MM.1S (cell line): ENCODE measurements at regions not wholly inside any gene's neighbourhood (a gene's known extent, or its start where the extent isn't known, plus 50 kb on each side); places are given as distances from the start of the nearest gene placed in this dataset.

ENCODE experiments used
- EZH2 ChIP-seq: fragments of 300-600 bp; sonication (generic); optimal IDR thresholded peaks from 2 replicates; pipeline ENCODE3; 2017; ENCODE audit warnings: low read depth, mild to moderate bottlenecking, antibody characterized with exemption, low read length, mixed read lengths
- TF ChIP-seq, protein P1 (sequence below): fragments of 300-600 bp; sonication (generic); IDR thresholded peaks from 2 replicates; pipeline ENCODE4 v1.5.1; 2016; ENCODE audit warnings: antibody characterized with exemption, low read length, mixed read lengths

GRCh38 chr12:14303661-14304155 is 61.8 kb upstream of the ATF7IP start:
- TF ChIP-seq, protein P1, sequence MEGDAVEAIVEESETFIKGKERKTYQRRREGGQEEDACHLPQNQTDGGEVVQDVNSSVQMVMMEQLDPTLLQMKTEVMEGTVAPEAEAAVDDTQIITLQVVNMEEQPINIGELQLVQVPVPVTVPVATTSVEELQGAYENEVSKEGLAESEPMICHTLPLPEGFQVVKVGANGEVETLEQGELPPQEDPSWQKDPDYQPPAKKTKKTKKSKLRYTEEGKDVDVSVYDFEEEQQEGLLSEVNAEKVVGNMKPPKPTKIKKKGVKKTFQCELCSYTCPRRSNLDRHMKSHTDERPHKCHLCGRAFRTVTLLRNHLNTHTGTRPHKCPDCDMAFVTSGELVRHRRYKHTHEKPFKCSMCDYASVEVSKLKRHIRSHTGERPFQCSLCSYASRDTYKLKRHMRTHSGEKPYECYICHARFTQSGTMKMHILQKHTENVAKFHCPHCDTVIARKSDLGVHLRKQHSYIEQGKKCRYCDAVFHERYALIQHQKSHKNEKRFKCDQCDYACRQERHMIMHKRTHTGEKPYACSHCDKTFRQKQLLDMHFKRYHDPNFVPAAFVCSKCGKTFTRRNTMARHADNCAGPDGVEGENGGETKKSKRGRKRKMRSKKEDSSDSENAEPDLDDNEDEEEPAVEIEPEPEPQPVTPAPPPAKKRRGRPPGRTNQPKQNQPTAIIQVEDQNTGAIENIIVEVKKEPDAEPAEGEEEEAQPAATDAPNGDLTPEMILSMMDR, result no peak
- no peak for TF ChIP-seq EZH2
